NCI-H510A treated with DMSO at 0.1 percent for 48 hours (cell line): ENCODE measurements at regions not wholly inside any gene's neighbourhood (a gene's known extent, or its start where the extent isn't known, plus 50 kb on each side); places are given as distances from the start of the nearest gene placed in this dataset.
"Not testable (repeated sequence)": the region's sequence is repeated elsewhere in the genome, so short reads cannot be mapped to it uniquely, and the experiment has no call there.

Experiments
- DNase-seq: peaks from one replicate; lab custom pipeline; 2025; lab: John Stamatoyannopoulos, UW

GRCh38 chr3:72277710-72278109 is 492.8 kb upstream of the PROK2 start:
- no peak for DNase-seq

GRCh38 chr3:72276806-72277205 is 491.9 kb upstream of the PROK2 start:
- no peak for DNase-seq

GRCh38 chr3:72275331-72275751 is 490.4 kb upstream of the PROK2 start:
- DNase-seq: no peak

- no peak for DNase-seq
These were observed 489.8 kb upstream of the PROK2 start for GRCh38 chr3:72274493-72275330.

GRCh38 chr3:72273615-72274014 is 488.7 kb upstream of the PROK2 start:
- DNase-seq: no peak

GRCh38 chr3:72272356-72272755 is 487.4 kb upstream of the PROK2 start:
- DNase-seq: no peak

- no peak for DNase-seq
These were observed 487.0 kb upstream of the PROK2 start for GRCh38 chr3:72271923-72272322.

GRCh38 chr3:72271216-72271615 is 486.3 kb upstream of the PROK2 start:
- no peak for DNase-seq

GRCh38 chr3:72270730-72271129 is 485.8 kb upstream of the PROK2 start:
- no peak for DNase-seq

GRCh38 chr3:72270072-72270681 is 485.2 kb upstream of the PROK2 start:
- DNase-seq: no peak

GRCh38 chr3:72269475-72269874 is 484.5 kb upstream of the PROK2 start:
- DNase-seq: no peak

GRCh38 chr3:72266921-72267524 is 482.1 kb upstream of the PROK2 start:
- DNase-seq: not testable (repeated sequence)

- DNase-seq: no peak
These were observed 481.0 kb upstream of the PROK2 start for GRCh38 chr3:72266016-72266370.

GRCh38 chr3:72265256-72266015 is 480.5 kb upstream of the PROK2 start:
- DNase-seq: no peak

- no peak for DNase-seq
These were observed 478.5 kb upstream of the PROK2 start for GRCh38 chr3:72263223-72263990.

- DNase-seq: no peak
These were observed 477.8 kb upstream of the PROK2 start for GRCh38 chr3:72262736-72263135.

- DNase-seq: no peak
These were observed 476.9 kb upstream of the PROK2 start for GRCh38 chr3:72261566-72262564.

- no peak for DNase-seq
These were observed 475.6 kb upstream of the PROK2 start for GRCh38 chr3:72260588-72260910.

GRCh38 chr3:72259755-72260587 is 475.0 kb upstream of the PROK2 start:
- DNase-seq: no peak
